KMS-11 (cell line): ENCODE measurements at regions not wholly inside any gene's neighbourhood (a gene's known extent, or its start where the extent isn't known, plus 50 kb on each side); places are given as distances from the start of the nearest gene placed in this dataset.

ENCODE experiments used
- H2AFZ ChIP-seq: fragments of 200-600 bp; sonication (generic); 2 replicates; pipeline ENCODE4 v1.6.1; 2016; ENCODE audit warnings: antibody characterized with exemption, mixed run types, low read depth
- H3K27ac ChIP-seq: fragments of 200-600 bp; sonication (generic); 2 replicates; pipeline ENCODE4 v1.6.1; 2016; ENCODE audit warnings: mild to moderate bottlenecking, mixed run types
- H3K27me3 ChIP-seq: fragments of 200-600 bp; sonication (generic); 2 replicates; pipeline ENCODE4 v1.6.1; 2017; ENCODE audit warnings: mild to moderate bottlenecking, low read depth, mixed run types, moderate library complexity; ENCODE audit not compliant: insufficient read depth
- H3K36me3 ChIP-seq: fragments of 200-600 bp; sonication (generic); 2 replicates; pipeline ENCODE4 v1.6.1; 2017; ENCODE audit warnings: mild to moderate bottlenecking, mixed run types; ENCODE audit not compliant: insufficient read depth
- H3K4me1 ChIP-seq: fragments of 200-600 bp; sonication (generic); 2 replicates; pipeline ENCODE4 v1.6.1; 2016; ENCODE audit warnings: mild to moderate bottlenecking, low read depth, mixed run types; ENCODE audit not compliant: poor library complexity, severe bottlenecking
- H3K4me2 ChIP-seq: fragments of 200-600 bp; sonication (generic); 2 replicates; pipeline ENCODE4 v1.7.0; 2016; ENCODE audit warnings: mild to moderate bottlenecking, mixed run types
- H3K4me3 ChIP-seq: fragments of 200-600 bp; sonication (generic); IDR thresholded peaks from 2 replicates; pipeline ENCODE4 v1.6.1; 2017; ENCODE audit warnings: low read depth, low read length, mixed read lengths; ENCODE audit not compliant: insufficient read depth
- H3K79me2 ChIP-seq: fragments of 200-600 bp; sonication (generic); 2 replicates; pipeline ENCODE4 v1.6.1; 2016; ENCODE audit warnings: low read depth, mixed run types; ENCODE audit not compliant: insufficient read depth
- H3K9ac ChIP-seq: fragments of 200-600 bp; sonication (generic); 2 replicates; pipeline ENCODE4 v1.6.1; 2016; ENCODE audit warnings: mild to moderate bottlenecking, mixed run types
- H4K20me1 ChIP-seq: fragments of 200-600 bp; sonication (generic); 2 replicates; pipeline ENCODE4 v1.6.1; 2016; ENCODE audit warnings: mild to moderate bottlenecking, mixed run types; ENCODE audit not compliant: insufficient read depth
- CTCF ChIP-seq: fragments of 200-600 bp; sonication (generic); conservative IDR thresholded peaks from 2 replicates; pipeline ENCODE4 v1.6.1; 2017; ENCODE audit warnings: low read depth, mild to moderate bottlenecking, antibody characterized with exemption, low read length, moderate library complexity, mixed read lengths

- no peak overlapping the region for H3K4me3 ChIP-seq
- no peaks in the 10 kb centered on the region for H4K20me1 ChIP-seq
- no peak overlapping the region for H3K9ac ChIP-seq
- H3K79me2 ChIP-seq = no peaks in the 10 kb centered on the region
- no peak overlapping the region for H2AFZ ChIP-seq
- TF ChIP-seq CTCF = no peak
- H3K36me3 ChIP-seq = no peaks in the 10 kb centered on the region
- H3K27me3 ChIP-seq = no peaks in the 10 kb centered on the region
- no peak overlapping the region for H3K27ac ChIP-seq
- H3K4me1 ChIP-seq = no peaks in the 10 kb centered on the region
- H3K4me2 ChIP-seq = no peak overlapping the region
Observed at GRCh38 chr5:154535535-154535934, 57.5 kb upstream of the HAND1 start.

DNA sequence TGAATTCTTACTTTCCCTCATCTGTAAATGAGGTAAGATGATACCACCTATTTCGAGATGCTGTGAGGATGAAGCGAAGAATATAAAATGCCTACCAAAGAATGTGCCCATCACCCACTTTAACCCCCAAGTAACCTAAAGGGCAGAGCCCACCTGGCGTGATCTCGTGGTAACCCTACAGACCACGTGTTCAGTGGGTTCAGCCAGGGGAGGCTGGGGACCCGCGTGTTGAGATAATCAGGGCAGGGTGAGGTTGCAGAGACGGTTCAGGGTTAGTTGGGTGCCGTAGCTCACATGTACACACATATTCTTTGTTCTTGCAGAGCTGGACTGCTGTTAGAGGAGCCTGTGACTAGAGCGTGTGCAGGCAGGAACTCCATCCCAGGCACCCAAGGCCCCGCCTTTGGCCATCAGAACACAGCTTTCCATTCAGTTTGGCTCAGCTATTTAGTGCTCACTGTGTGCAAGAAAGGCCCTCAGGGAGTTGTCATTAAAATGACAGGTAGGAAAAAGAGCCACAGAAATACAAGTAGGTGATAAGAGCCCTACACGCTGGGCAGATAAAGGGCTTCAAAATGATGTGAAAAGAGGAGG lies 56.5 kb upstream of the HAND1 start:
- Histone ChIP-seq H3K4me1 (no peaks in the 10 kb centered on the region), H2AFZ (no peak overlapping the region), H3K36me3 (no peaks in the 10 kb centered on the region), H3K4me3 (no peak overlapping the region), H3K9ac (no peak overlapping the region), H3K27me3 (no peaks in the 10 kb centered on the region), H3K27ac (no peak overlapping the region), H3K4me2 (no peak overlapping the region), H4K20me1 (no peaks in the 10 kb centered on the region), H3K79me2 (no peaks in the 10 kb centered on the region)
- no peak for TF ChIP-seq CTCF

GRCh38 chr5:154529282-154529681 lies 51.3 kb upstream of the HAND1 start:
- Histone ChIP-seq H3K27me3 (no peaks in the 10 kb centered on the region), H3K36me3 (no peaks in the 10 kb centered on the region), H3K4me2 (no peak overlapping the region), H3K4me1 (no peaks in the 10 kb centered on the region), H4K20me1 (no peaks in the 10 kb centered on the region), H2AFZ (no peak overlapping the region), H3K9ac (no peak overlapping the region), H3K79me2 (no peaks in the 10 kb centered on the region), H3K27ac (no peak overlapping the region), H3K4me3 (no peak overlapping the region)
- TF ChIP-seq CTCF = no peak

DNA sequence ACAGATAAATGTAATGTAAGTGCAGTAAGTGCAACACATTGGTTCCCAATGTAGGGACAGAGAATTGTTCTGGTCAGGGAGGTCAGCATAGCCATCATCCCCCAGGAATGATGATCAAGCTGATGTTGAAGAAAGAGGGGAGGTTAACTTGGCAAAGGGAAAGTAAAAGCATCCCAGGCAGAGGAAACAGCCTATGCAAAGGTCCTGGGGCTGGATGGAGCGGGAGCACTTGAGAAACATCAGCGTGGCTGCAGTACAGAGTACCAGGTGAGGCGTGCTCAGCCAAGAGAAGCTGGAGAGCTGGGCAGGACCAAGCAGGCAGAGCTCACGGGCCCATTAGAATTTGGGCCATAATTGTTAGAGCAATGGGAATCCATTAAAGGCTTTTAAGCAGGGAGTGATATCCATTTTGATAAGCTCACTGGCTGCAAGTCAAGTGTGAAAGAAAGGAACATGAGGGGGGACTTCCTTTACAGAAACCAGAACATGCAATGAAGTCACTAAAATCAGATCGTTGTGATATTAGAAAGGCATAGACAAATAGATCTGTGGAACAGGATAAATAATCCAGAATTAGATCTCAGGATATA lies 50.1 kb upstream of the HAND1 start:
- H3K79me2 ChIP-seq = no peaks in the 10 kb centered on the region
- H2AFZ ChIP-seq = no peak overlapping the region
- no peak overlapping the region for H3K9ac ChIP-seq
- no peak overlapping the region for H3K4me3 ChIP-seq
- H4K20me1 ChIP-seq = no peaks in the 10 kb centered on the region
- no peaks in the 10 kb centered on the region for H3K4me1 ChIP-seq
- H3K36me3 ChIP-seq = no peaks in the 10 kb centered on the region
- H3K27ac ChIP-seq = no peak overlapping the region
- H3K27me3 ChIP-seq = no peaks in the 10 kb centered on the region
- TF ChIP-seq CTCF = no peak
- no peak overlapping the region for H3K4me2 ChIP-seq
